ENCODE measurements at regions not wholly inside any gene's neighbourhood (a gene's known extent, or its start where the extent isn't known, plus 50 kb on each side); places are given as distances from the start of the nearest gene placed in this dataset.

DNA sequence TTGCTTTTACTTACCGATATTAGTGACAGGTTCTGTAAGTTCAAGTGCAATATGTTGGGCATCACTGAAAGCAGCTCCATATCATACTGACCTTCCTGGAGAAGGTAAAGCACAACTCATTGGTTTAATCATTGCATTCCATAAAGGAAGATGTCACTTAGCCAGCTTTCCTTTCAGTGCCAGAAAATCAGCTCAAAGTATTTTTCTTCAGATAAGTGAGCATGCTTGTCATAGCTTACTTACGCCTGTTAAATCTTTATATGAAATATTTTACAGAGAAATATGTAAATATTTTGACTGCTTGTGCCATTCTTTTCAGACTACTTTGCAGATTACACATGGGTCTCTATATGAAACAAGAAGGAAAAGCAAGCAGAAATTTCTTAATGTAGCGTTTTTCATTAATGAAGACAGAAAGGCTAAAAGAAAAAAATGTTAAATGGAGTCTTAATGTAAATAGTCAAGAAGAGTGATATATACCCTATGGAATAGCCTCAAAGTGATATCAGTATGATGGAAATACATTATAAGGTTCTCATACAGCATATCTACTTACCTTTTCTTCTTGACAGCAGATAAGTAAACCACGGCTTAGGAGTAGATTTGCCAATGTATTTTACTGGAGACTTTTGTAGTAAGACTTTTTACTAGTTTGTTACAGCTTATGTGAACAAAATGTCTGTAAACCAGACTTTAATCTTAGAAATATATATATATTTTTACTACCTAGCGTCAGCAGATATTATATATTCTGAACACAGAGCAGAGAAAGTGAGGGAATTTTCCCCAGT is 649.7 kb downstream of the METTL15 start:
- H3K4me1 Mint-ChIP-seq (ENCODE audit: low read depth, unreplicated experiment): peaks cover 63% of the 10 kb centered on the region
- peak overlapping the region; percentile 90 for H3K27ac Mint-ChIP-seq (ENCODE audit: unreplicated experiment)
- H3K36me3 Mint-ChIP-seq (ENCODE audit: insufficient read depth, unreplicated experiment): peaks cover 7% of the 10 kb centered on the region
- peaks cover 2% of the 10 kb centered on the region for H3K9me3 Mint-ChIP-seq (ENCODE audit: low read depth, unreplicated experiment)
- no peak for DNase-seq
- TF ChIP-seq, protein P1, sequence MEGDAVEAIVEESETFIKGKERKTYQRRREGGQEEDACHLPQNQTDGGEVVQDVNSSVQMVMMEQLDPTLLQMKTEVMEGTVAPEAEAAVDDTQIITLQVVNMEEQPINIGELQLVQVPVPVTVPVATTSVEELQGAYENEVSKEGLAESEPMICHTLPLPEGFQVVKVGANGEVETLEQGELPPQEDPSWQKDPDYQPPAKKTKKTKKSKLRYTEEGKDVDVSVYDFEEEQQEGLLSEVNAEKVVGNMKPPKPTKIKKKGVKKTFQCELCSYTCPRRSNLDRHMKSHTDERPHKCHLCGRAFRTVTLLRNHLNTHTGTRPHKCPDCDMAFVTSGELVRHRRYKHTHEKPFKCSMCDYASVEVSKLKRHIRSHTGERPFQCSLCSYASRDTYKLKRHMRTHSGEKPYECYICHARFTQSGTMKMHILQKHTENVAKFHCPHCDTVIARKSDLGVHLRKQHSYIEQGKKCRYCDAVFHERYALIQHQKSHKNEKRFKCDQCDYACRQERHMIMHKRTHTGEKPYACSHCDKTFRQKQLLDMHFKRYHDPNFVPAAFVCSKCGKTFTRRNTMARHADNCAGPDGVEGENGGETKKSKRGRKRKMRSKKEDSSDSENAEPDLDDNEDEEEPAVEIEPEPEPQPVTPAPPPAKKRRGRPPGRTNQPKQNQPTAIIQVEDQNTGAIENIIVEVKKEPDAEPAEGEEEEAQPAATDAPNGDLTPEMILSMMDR (IDR thresholded peaks at IDR 0.05; ENCODE audit: unreplicated experiment): no peak
- H3K4me3 Mint-ChIP-seq (ENCODE audit: low read depth, unreplicated experiment): no peak overlapping the region
- no TSS peak for BruUV-seq (replicated peaks)
- CTCF ChIA-PET: interaction anchor here (1.0 to 2.3 kb wide), 3 partner anchors 20 to 262 kb away, joined by 3 to 10 read pairs (median 6); no protein-coding TSS in a partner anchor
- intact Hi-C loops (cut with micrococcal nuclease; ENCODE audit: unreplicated experiment): loop anchor here (1.0 to 5.0 kb wide), 4 partner anchors 56 to 264 kb away; no protein-coding TSS in a partner anchor
- H3K27me3 Mint-ChIP-seq (ENCODE audit: unreplicated experiment): no peaks in the 10 kb centered on the region

DNA sequence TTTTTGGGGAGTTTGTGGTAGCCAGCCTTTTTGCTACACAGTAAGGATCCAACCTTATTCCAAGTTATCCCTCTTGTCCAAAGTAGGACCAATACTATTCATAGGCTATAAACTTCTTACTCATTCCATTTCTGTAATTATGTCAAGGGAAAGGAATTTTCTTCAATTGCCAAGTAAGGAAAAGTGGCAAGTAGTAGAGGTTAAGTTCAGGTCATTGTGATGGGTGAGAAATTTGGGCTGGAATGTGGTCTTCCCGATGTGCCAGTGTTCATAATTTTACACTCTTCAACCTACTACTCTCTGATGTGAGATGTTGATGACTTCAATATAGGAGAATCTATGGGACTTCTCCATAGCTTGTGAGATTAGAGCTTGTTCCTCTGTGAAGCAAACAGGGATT is 648.8 kb downstream of the METTL15 start:
- H3K4me1 Mint-ChIP-seq (ENCODE audit: low read depth, unreplicated experiment): peaks cover 54% of the 10 kb centered on the region
- TF ChIP-seq, protein P1 (IDR thresholded peaks at IDR 0.05; ENCODE audit: unreplicated experiment): no peak
- DNase-seq: no peak
- no peaks in the 10 kb centered on the region for H3K27me3 Mint-ChIP-seq (ENCODE audit: unreplicated experiment)
- peaks cover 2% of the 10 kb centered on the region for H3K9me3 Mint-ChIP-seq (ENCODE audit: low read depth, unreplicated experiment)
- CTCF ChIA-PET: interaction anchor here (1.6 to 2.3 kb wide), 2 partner anchors 19 to 79 kb away, joined by 6 to 10 read pairs; no protein-coding TSS in a partner anchor
- intact Hi-C loops (cut with micrococcal nuclease; ENCODE audit: unreplicated experiment): loop anchor here (1.0 to 5.0 kb wide), 4 partner anchors 55 to 265 kb away; no protein-coding TSS in a partner anchor
- peaks cover 7% of the 10 kb centered on the region for H3K36me3 Mint-ChIP-seq (ENCODE audit: insufficient read depth, unreplicated experiment)
- H3K27ac Mint-ChIP-seq (ENCODE audit: unreplicated experiment): peak overlapping the region; percentile 90
- BruUV-seq (replicated peaks): no TSS peak
- H3K4me3 Mint-ChIP-seq (ENCODE audit: low read depth, unreplicated experiment): no peak overlapping the region

- no peak for DNase-seq
- CTCF ChIA-PET: no interaction called here
- Mint-ChIP-seq H3K27me3 (ENCODE audit: unreplicated experiment) (no peaks in the 10 kb centered on the region), H3K27ac (ENCODE audit: unreplicated experiment) (no peak overlapping the region), H3K9me3 (ENCODE audit: low read depth, unreplicated experiment) (peaks cover 8% of the 10 kb centered on the region), H3K4me3 (ENCODE audit: low read depth, unreplicated experiment) (no peak overlapping the region), H3K4me1 (ENCODE audit: low read depth, unreplicated experiment) (peaks cover 36% of the 10 kb centered on the region), H3K36me3 (ENCODE audit: insufficient read depth, unreplicated experiment) (peaks cover 4% of the 10 kb centered on the region)
- TF ChIP-seq, protein P1 (IDR thresholded peaks at IDR 0.05; ENCODE audit: unreplicated experiment): no peak
- intact Hi-C loops (cut with micrococcal nuclease; ENCODE audit: unreplicated experiment): no loop called here
- no TSS peak for BruUV-seq (replicated peaks)
Observed at GRCh38 chr11:28743061-28743550, 634.9 kb downstream of the METTL15 start.

GRCh38 chr11:28739489-28740280 is 631.5 kb downstream of the METTL15 start:
- H3K4me1 Mint-ChIP-seq (ENCODE audit: low read depth, unreplicated experiment): peaks cover 64% of the 10 kb centered on the region
- intact Hi-C loops (cut with micrococcal nuclease; ENCODE audit: unreplicated experiment): loop anchor here (5.0 kb wide), 1 partner anchor 37 kb away; no protein-coding TSS in a partner anchor
- H3K36me3 Mint-ChIP-seq (ENCODE audit: insufficient read depth, unreplicated experiment): peaks cover 8% of the 10 kb centered on the region
- no TSS peak for BruUV-seq (replicated peaks)
- H3K27me3 Mint-ChIP-seq (ENCODE audit: unreplicated experiment): no peaks in the 10 kb centered on the region
- CTCF ChIA-PET: interaction anchor here (0.6 to 2.4 kb wide), 3 partner anchors 18 to 589 kb away, joined by 3 to 10 read pairs (median 3); no protein-coding TSS in a partner anchor
- DNase-seq: no peak
- H3K27ac Mint-ChIP-seq (ENCODE audit: unreplicated experiment): peak overlapping the region; percentile 71
- TF ChIP-seq, protein P1 (IDR thresholded peaks at IDR 0.05; ENCODE audit: unreplicated experiment): no peak
- no peak overlapping the region for H3K4me3 Mint-ChIP-seq (ENCODE audit: low read depth, unreplicated experiment)
- H3K9me3 Mint-ChIP-seq (ENCODE audit: low read depth, unreplicated experiment): no peaks in the 10 kb centered on the region

Data from Calu3 (cell line).